ENCODE measurements at regions not wholly inside any gene's neighbourhood (a gene's known extent, or its start where the extent isn't known, plus 50 kb on each side); places are given as distances from the start of the nearest gene placed in this dataset.

- TF ChIP-seq POLR2A (IDR thresholded peaks at IDR 0.05; ENCODE audit: low read depth, low read length) (no peak), POLR2AphosphoS5 (IDR thresholded peaks at IDR 0.05; ENCODE audit: low read depth, low read length) (no peak)
Observed at GRCh38 chr11:69580529-69580928, 60.4 kb upstream of the CCND1 start.
